B cell (primary cell): ENCODE measurements at regions not wholly inside any gene's neighbourhood (a gene's known extent, or its start where the extent isn't known, plus 50 kb on each side); places are given as distances from the start of the nearest gene placed in this dataset.

Experiments
- ATAC-seq: fragments of 200-7000 bp; cut with Tn5 transposase; one replicate; pipeline ENCODE4 v1.10.0; 2021; ENCODE audit warnings: low read depth, mild to moderate bottlenecking, moderate number of reproducible peaks, moderate library complexity
- CTCF ChIA-PET: fragments of 350-600 bp; sonication (Branson Sonifier 250); formaldehyde crosslinking; loops from one replicate; lab custom pipeline; 2021; ENCODE audit warnings: antibody characterized with exemption, inconsistent platforms; lab: Charles Lee
- POLR2A ChIA-PET: fragments of 350-600 bp; sonication (Branson Sonifier 250); formaldehyde crosslinking; loops from one replicate; lab custom pipeline; 2021; ENCODE audit warnings: antibody characterized with exemption; lab: Charles Lee
- DNase-seq: peaks from one replicate; pipeline ENCODE4 v3.0.0; 2013
- H2AFZ ChIP-seq: 2 replicates; pipeline ENCODE4 v1.6.1; 2012; ENCODE audit warnings: mild to moderate bottlenecking, low read depth, low read length; ENCODE audit not compliant: insufficient read depth, poor library complexity, severe bottlenecking
- H3K27ac ChIP-seq, 2 donors: 1 replicate in 1 of 2; 2 replicates in 1 of 2; pipeline ENCODE4 v1.5.1; 2012 to 2013; ENCODE audit warnings: low read length in 2 of 2, mild to moderate bottlenecking in 2 of 2, moderate library complexity in 1 of 2
- H3K27me3 ChIP-seq, 4 experiments: fragments of 200-600 bp in 1 of 4; sonication (generic) in 1 of 4; replicated peaks in 1 of 4; 1 replicate in 2 of 4; 2 replicates in 2 of 4; pipeline versions ENCODE4 v1.6.1 to v1.7.0; 2013 to 2016; ENCODE audit warnings: low read length in 3 of 4, mild to moderate bottlenecking in 2 of 4, mixed read lengths in 1 of 4, moderate library complexity in 1 of 4; ENCODE audit not compliant: insufficient read depth in 4 of 4, control insufficient read depth in 3 of 4; ENCODE audit errors: control extremely low read depth in 1 of 4
- H3K36me3 ChIP-seq, 2 experiments: replicated peaks in 1 of 2; 1 replicate in 1 of 2; 2 replicates in 1 of 2; pipeline versions ENCODE4 v1.6.1 to v1.7.1; 2013; ENCODE audit warnings: low read length in 1 of 2; ENCODE audit not compliant: insufficient read depth in 2 of 2, control insufficient read depth in 1 of 2; ENCODE audit errors: control extremely low read depth in 1 of 2, extremely low read depth in 1 of 2
- H3K4me1 ChIP-seq, 2 donors: fragments of 200-600 bp in 1 of 2; sonication (generic) in 1 of 2; 1 replicate in 1 of 2; 2 replicates in 1 of 2; pipeline versions ENCODE4 v1.5.1 to v1.6.1; 2013 to 2017; ENCODE audit warnings: low read length in 2 of 2; ENCODE audit not compliant: control insufficient read depth in 2 of 2, insufficient read depth in 2 of 2
- H3K4me2 ChIP-seq: replicated peaks from 2 replicates; pipeline ENCODE3; 2012; ENCODE audit warnings: mild to moderate bottlenecking, low read depth, low read length; ENCODE audit not compliant: poor library complexity, severe bottlenecking
- H3K4me3 ChIP-seq, 5 experiments: fragments of 200-600 bp in 1 of 5; sonication (generic) in 1 of 5; 1 replicate in 3 of 5; 2 replicates in 2 of 5; pipeline versions ENCODE4 v1.5.1 to v1.7.0; 2011 to 2016; ENCODE audit warnings: low read length in 4 of 5, mild to moderate bottlenecking in 4 of 5, low read depth in 2 of 5, control low read depth in 1 of 5, moderate library complexity in 1 of 5; ENCODE audit not compliant: insufficient read depth in 1 of 5; ENCODE audit errors: control extremely low read depth in 1 of 5, extremely low read depth in 1 of 5
- H3K79me2 ChIP-seq: fragments of 200-600 bp; sonication (generic); one replicate; pipeline ENCODE4 v1.6.0; 2016; ENCODE audit warnings: low read length; ENCODE audit not compliant: control insufficient read depth, insufficient read depth
- H3K9ac ChIP-seq: fragments of 200-600 bp; sonication (generic); 2 replicates; pipeline ENCODE4 v1.6.1; 2017; ENCODE audit warnings: mild to moderate bottlenecking, low read length, moderate library complexity
- H3K9me3 ChIP-seq, 3 donors: one replicate each; pipeline versions ENCODE4 v1.6.1 to v1.7.1; 2013; ENCODE audit warnings: low read length in 2 of 3; ENCODE audit not compliant: control insufficient read depth in 2 of 3, insufficient read depth in 1 of 3; ENCODE audit errors: control extremely low read depth in 1 of 3
- H4K20me1 ChIP-seq: 2 replicates; pipeline ENCODE4 v1.6.0; 2012; ENCODE audit warnings: mild to moderate bottlenecking, low read length; ENCODE audit not compliant: insufficient read depth, control insufficient read depth, poor library complexity, severe bottlenecking
- H3K27ac Mint-ChIP-seq: one replicate; pipeline ENCODE4 v1.8.0; 2021; ENCODE audit warnings: mixed read lengths
- H3K27me3 Mint-ChIP-seq: one replicate; pipeline ENCODE4 v1.8.0; 2021; ENCODE audit warnings: mixed read lengths
- H3K4me1 Mint-ChIP-seq: one replicate; pipeline ENCODE4 v1.8.0; 2021; ENCODE audit warnings: mixed read lengths
- H3K4me3 Mint-ChIP-seq: one replicate; pipeline ENCODE4 v1.8.0; 2021; ENCODE audit warnings: mixed read lengths
- H3K9me3 Mint-ChIP-seq: one replicate; pipeline ENCODE4 v1.8.0; 2022; ENCODE audit warnings: mixed read lengths; ENCODE audit not compliant: insufficient read depth
- CTCF ChIP-seq: fragments of 200-600 bp; IDR thresholded peaks from one replicate; pipeline ENCODE4 v1.8.0; 2022; ENCODE audit warnings: antibody characterized with exemption, mild to moderate bottlenecking
- EZH2 ChIP-seq: IDR thresholded peaks from 2 replicates; pipeline ENCODE4 v1.6.1; 2012; ENCODE audit warnings: borderline replicate concordance, low read depth, mild to moderate bottlenecking, moderate library complexity, low read length; ENCODE audit not compliant: insufficient read depth, poor library complexity, severe bottlenecking
- WGBS: methylation state at CpG from one replicate; pipeline ENCODE4 v1.1.5; 2013; ENCODE audit warnings: missing lambda C conversion rate; ENCODE audit not compliant: insufficient coverage; 5-methylcytosine and 5-hydroxymethylcytosine counted together
- intact Hi-C: fragments of 100-400 bp; cut with micrococcal nuclease; formaldehyde crosslinking; loops from one replicate; pipeline ENCODE4 v1.10.0; 2022

- 70% methylated on average over 6 of the region's 8 CpGs for WGBS
- H3K9me3 ChIP-seq: no peaks in the 10 kb centered on the region
- no peaks in the 10 kb centered on the region for H3K27me3 ChIP-seq
- H2AFZ ChIP-seq: no peak overlapping the region
- no peak overlapping the region for H3K4me3 ChIP-seq
- no peaks in the 10 kb centered on the region for H4K20me1 ChIP-seq
- no peaks in the 10 kb centered on the region for H3K79me2 ChIP-seq
- intact Hi-C loops: no loop called here
- POLR2A ChIA-PET: no interaction called here
- DNase-seq (no peak), ATAC-seq (no peak)
- no peak overlapping the region for H3K27ac ChIP-seq
- peaks cover 7% of the 10 kb centered on the region for H3K27me3 Mint-ChIP-seq
- no peak overlapping the region for H3K9ac ChIP-seq
- CTCF ChIA-PET: no interaction called here
- TF ChIP-seq CTCF (no peak), EZH2 (no peak)
- H3K36me3 ChIP-seq: no peaks in the 10 kb centered on the region
- no peak overlapping the region for H3K4me2 ChIP-seq
- H3K9me3 Mint-ChIP-seq: peaks cover 1% of the 10 kb centered on the region
- H3K27ac Mint-ChIP-seq: no peak overlapping the region
- no peaks in the 10 kb centered on the region for H3K4me1 Mint-ChIP-seq
- no peak overlapping the region for H3K4me3 Mint-ChIP-seq
- H3K4me1 ChIP-seq: no peaks in the 10 kb centered on the region
Observed at GRCh38 chr2:10993001-10993481, 81.3 kb downstream of the KCNF1 start.

GRCh38 chr2:10995366-10995970, 83.7 kb downstream of the KCNF1 start:
- no peak overlapping the region for H3K9ac ChIP-seq
- DNase-seq: no peak
- no peaks in the 10 kb centered on the region for H3K9me3 ChIP-seq
- Mint-ChIP-seq H3K27ac (no peak overlapping the region), H3K27me3 (peaks cover 7% of the 10 kb centered on the region), H3K9me3 (peaks cover 1% of the 10 kb centered on the region), H3K4me1 (no peaks in the 10 kb centered on the region), H3K4me3 (no peak overlapping the region)
- POLR2A ChIA-PET: no interaction called here
- H3K4me2 ChIP-seq: no peak overlapping the region
- intact Hi-C loops: no loop called here
- CTCF ChIA-PET: no interaction called here
- no peak overlapping the region for H3K27ac ChIP-seq
- no peaks in the 10 kb centered on the region for H3K79me2 ChIP-seq
- no peaks in the 10 kb centered on the region for H3K27me3 ChIP-seq
- no peak for ATAC-seq
- H3K4me3 ChIP-seq: no peak overlapping the region
- TF ChIP-seq CTCF (no peak), EZH2 (no peak)
- H4K20me1 ChIP-seq: no peaks in the 10 kb centered on the region
- no peaks in the 10 kb centered on the region for H3K36me3 ChIP-seq
- WGBS: 81% methylated on average over 9 of the region's 13 CpGs
- no peak overlapping the region for H2AFZ ChIP-seq
- H3K4me1 ChIP-seq: no peaks in the 10 kb centered on the region
